HEK293 (cell line): ENCODE measurements at regions not wholly inside any gene's neighbourhood (a gene's known extent, or its start where the extent isn't known, plus 50 kb on each side); places are given as distances from the start of the nearest gene placed in this dataset.

Experiments used
- CTCF ChIA-PET: fragments of 350-600 bp; formaldehyde crosslinking; extraction: SDS; loops from one replicate; lab custom pipeline; 2021; ENCODE audit warnings: antibody characterized with exemption; lab: Yijun Ruan, JAX
- POLR2A ChIA-PET: fragments of 300-600 bp; formaldehyde crosslinking; extraction: SDS; loops from one replicate; lab custom pipeline; 2020; ENCODE audit warnings: antibody characterized with exemption, inconsistent platforms; lab: Yijun Ruan, JAX
- H3K27ac ChIP-seq: fragments of 200-500 bp; sonication (Bioruptor generic); 2 replicates; pipeline ENCODE4 v1.5.1; 2014; ENCODE audit warnings: low read depth, low read length, control low read depth, inconsistent platforms; ENCODE audit errors: extremely low read depth
- H3K36me3 ChIP-seq, 2 experiments: fragments of 200-500 bp in 1 of 2; sonication (Bioruptor generic) in 1 of 2; 1 replicate in 1 of 2; 2 replicates in 1 of 2; pipeline ENCODE4 v1.5.1; 2014 to 2017; ENCODE audit warnings: inconsistent platforms in 2 of 2, low read length in 2 of 2; ENCODE audit not compliant: control insufficient read depth in 2 of 2, insufficient read depth in 1 of 2
- H3K4me1 ChIP-seq: fragments of 200-500 bp; sonication (Bioruptor generic); 2 replicates; pipeline ENCODE4 v1.5.1; 2014; ENCODE audit warnings: mild to moderate bottlenecking, low read length, inconsistent platforms; ENCODE audit not compliant: control insufficient read depth, insufficient read depth
- H3K4me3 ChIP-seq: 2 replicates; pipeline ENCODE4 v1.5.1; 2011; ENCODE audit warnings: low read depth, mild to moderate bottlenecking, control low read depth, low read length, moderate library complexity
- H3K9me3 ChIP-seq: fragments of 200-500 bp; sonication (Bioruptor generic); 2 replicates; pipeline ENCODE4 v1.5.1; 2014; ENCODE audit warnings: low read depth, low read length, inconsistent platforms; ENCODE audit not compliant: control insufficient read depth, insufficient read depth
- CTCF ChIP-seq: fragments of 450-650 bp; formaldehyde crosslinking; IDR thresholded peaks from 2 replicates; pipeline ENCODE4 v1.5.1; 2016; ENCODE audit warnings: missing biosample characterization, missing genetic modification characterization
- HIC1 ChIP-seq: fragments of 450-650 bp; formaldehyde crosslinking; IDR thresholded peaks from 2 replicates; pipeline ENCODE4 v1.5.1; 2016; ENCODE audit warnings: missing biosample characterization, missing genetic modification characterization
- PATZ1 ChIP-seq: fragments of 450-650 bp; formaldehyde crosslinking; IDR thresholded peaks from 2 replicates; pipeline ENCODE4 v1.5.1; 2016; ENCODE audit warnings: missing biosample characterization, missing genetic modification characterization
- SALL2 ChIP-seq: fragments of 450-650 bp; formaldehyde crosslinking; IDR thresholded peaks from 2 replicates; pipeline ENCODE4 v1.5.0; 2017; ENCODE audit warnings: missing biosample characterization, mild to moderate bottlenecking, missing genetic modification characterization, borderline replicate concordance
- TCF7L2 ChIP-seq: IDR thresholded peaks from 2 replicates; pipeline ENCODE4 v1.6.1; 2011; ENCODE audit warnings: low read depth, mild to moderate bottlenecking, inconsistent platforms, low read length, moderate library complexity, borderline replicate concordance
- ZBTB11 ChIP-seq: fragments of 450-650 bp; formaldehyde crosslinking; conservative IDR thresholded peaks from 2 replicates; pipeline ENCODE4 v1.5.1; 2016; ENCODE audit warnings: low read depth, missing biosample characterization, missing genetic modification characterization
- ZBTB6 ChIP-seq: fragments of 450-650 bp; formaldehyde crosslinking; IDR thresholded peaks from 2 replicates; pipeline ENCODE4 v1.5.1; 2017; ENCODE audit warnings: missing biosample characterization, missing genetic modification characterization
- ZFP37 ChIP-seq: fragments of 450-650 bp; formaldehyde crosslinking; IDR thresholded peaks from 2 replicates; pipeline ENCODE4 v1.5.1; 2016; ENCODE audit warnings: missing biosample characterization, missing genetic modification characterization
- ZNF146 ChIP-seq: fragments of 450-650 bp; formaldehyde crosslinking; IDR thresholded peaks from 2 replicates; pipeline ENCODE4 v1.5.1; 2016; ENCODE audit warnings: missing biosample characterization, missing genetic modification characterization
- ZNF174 ChIP-seq: fragments of 450-650 bp; formaldehyde crosslinking; IDR thresholded peaks from 2 replicates; pipeline ENCODE4 v1.5.0; 2017; ENCODE audit warnings: missing biosample characterization, mild to moderate bottlenecking, missing genetic modification characterization
- ZNF2 ChIP-seq: fragments of 450-650 bp; formaldehyde crosslinking; IDR thresholded peaks from 2 replicates; pipeline ENCODE4 v1.5.1; 2016; ENCODE audit warnings: missing biosample characterization, missing genetic modification characterization
- ZNF239 ChIP-seq: fragments of 450-650 bp; formaldehyde crosslinking; IDR thresholded peaks from 2 replicates; pipeline ENCODE4 v1.5.1; 2016; ENCODE audit warnings: missing biosample characterization, missing genetic modification characterization
- ZNF404 ChIP-seq: fragments of 450-650 bp; formaldehyde crosslinking; IDR thresholded peaks from 2 replicates; pipeline ENCODE4 v1.5.1; 2017; ENCODE audit warnings: missing biosample characterization, missing genetic modification characterization
- ZNF433 ChIP-seq: fragments of 450-650 bp; formaldehyde crosslinking; IDR thresholded peaks from 2 replicates; pipeline ENCODE4 v1.5.1; 2016; ENCODE audit warnings: missing biosample characterization, missing genetic modification characterization, low read depth
- ZNF623 ChIP-seq: fragments of 450-650 bp; formaldehyde crosslinking; IDR thresholded peaks from 2 replicates; pipeline ENCODE4 v1.5.1; 2016; ENCODE audit warnings: missing biosample characterization, missing genetic modification characterization
- ZNF654 ChIP-seq: fragments of 450-650 bp; formaldehyde crosslinking; IDR thresholded peaks from 2 replicates; pipeline ENCODE4 v1.5.1; 2016; ENCODE audit warnings: low read depth, missing biosample characterization, missing genetic modification characterization
- ZNF658 ChIP-seq: fragments of 450-650 bp; formaldehyde crosslinking; IDR thresholded peaks from 2 replicates; pipeline ENCODE4; 2016; ENCODE audit warnings: missing biosample characterization, missing genetic modification characterization
- ZNF660 ChIP-seq: fragments of 450-650 bp; IDR thresholded peaks from 2 replicates; pipeline ENCODE4 v1.5.1; 2018; ENCODE audit warnings: missing biosample characterization, mild to moderate bottlenecking, missing genetic modification characterization
- ZNF670 ChIP-seq: fragments of 450-650 bp; formaldehyde crosslinking; IDR thresholded peaks from 2 replicates; pipeline ENCODE4 v1.5.1; 2016; ENCODE audit warnings: missing biosample characterization, missing genetic modification characterization, low read depth
- ZSCAN30 ChIP-seq: fragments of 450-650 bp; IDR thresholded peaks from 2 replicates; pipeline ENCODE4 v1.5.1; 2018; ENCODE audit warnings: missing biosample characterization, mild to moderate bottlenecking, missing genetic modification characterization, moderate library complexity

GRCh38 chr6:97473979-97474378 is 191.0 kb upstream of the MMS22L start:
- CTCF ChIA-PET = interaction anchor here (0.8 to 1.1 kb wide), 2 partner anchors 24 to 36 kb away, joined by 3 read pairs; no protein-coding TSS in a partner anchor
- TF ChIP-seq ZNF239 (tag by site-specific recombination) (no peak), TCF7L2 (peak; percentile 51; the same call in 1 of the 2 replicates), ZSCAN30 (tag by site-specific recombination) (no peak)
- H3K27ac ChIP-seq = no peak overlapping the region

GRCh38 chr6:97497713-97498331 is 214.8 kb upstream of the MMS22L start:
- no peak overlapping the region for H3K4me3 ChIP-seq
- ChIA-PET CTCF (interaction anchor here (0.5 to 1.6 kb wide), 32 partner anchors 10 to 1622 kb away, joined by 3 to 10 read pairs (median 3); no protein-coding TSS in a partner anchor), POLR2A (no interaction called here)
- H3K27ac ChIP-seq = no peak overlapping the region
- H3K4me1 ChIP-seq = no peaks in the 10 kb centered on the region
- H3K9me3 ChIP-seq = no peaks in the 10 kb centered on the region
- no peaks in the 10 kb centered on the region for H3K36me3 ChIP-seq
- TF ChIP-seq ZNF404 (tag by site-specific recombination) (no peak), ZNF2 (peak; percentile 94), ZNF658 (tag by site-specific recombination) (no peak), HIC1 (tag by site-specific recombination) (no peak), ZFP37 (tag by site-specific recombination) (0 out of 2 replicates have a peak, but pooled peaks have one; percentile 29), CTCF (peak; percentile 27; the same call in 1 of the 2 replicates), ZNF146 (tag by site-specific recombination) (no peak), ZNF654 (tag by site-specific recombination) (peak; percentile 61), ZSCAN30 (tag by site-specific recombination) (peak; percentile 50; the same call in 1 of the 2 replicates), ZBTB11 (tag by site-specific recombination) (no peak), ZNF660 (peak; percentile 68; the same call in 1 of the 2 replicates)

More at GRCh38 chr6:97473979-97474378, 191.0 kb upstream of the MMS22L start:
- H3K4me1 ChIP-seq = no peaks in the 10 kb centered on the region
- H3K4me3 ChIP-seq = no peak overlapping the region
- POLR2A ChIA-PET = no interaction called here
- no peaks in the 10 kb centered on the region for H3K9me3 ChIP-seq
- H3K36me3 ChIP-seq = no peaks in the 10 kb centered on the region

GRCh38 chr6:97501853-97502252 is 218.8 kb upstream of the MMS22L start:
- Histone ChIP-seq H3K36me3 (no peaks in the 10 kb centered on the region), H3K4me1 (no peaks in the 10 kb centered on the region), H3K27ac (no peak overlapping the region), H3K9me3 (no peaks in the 10 kb centered on the region), H3K4me3 (no peak overlapping the region)
- POLR2A ChIA-PET = no interaction called here
- CTCF ChIA-PET = interaction anchor here (0.6 kb wide), 1 partner anchor 423 kb away, joined by 3 read pairs; no protein-coding TSS in a partner anchor
- TF ChIP-seq ZNF174 (tag by site-specific recombination) (no peak), ZNF670 (no peak), PATZ1 (tag by site-specific recombination) (no peak), ZBTB6 (tag by site-specific recombination) (no peak), SALL2 (no peak), ZNF433 (tag by site-specific recombination) (no peak), ZNF623 (tag by site-specific recombination) (no peak)
